ENCODE measurements at regions not wholly inside any gene's neighbourhood (a gene's known extent, or its start where the extent isn't known, plus 50 kb on each side); places are given as distances from the start of the nearest gene placed in this dataset.

DNA sequence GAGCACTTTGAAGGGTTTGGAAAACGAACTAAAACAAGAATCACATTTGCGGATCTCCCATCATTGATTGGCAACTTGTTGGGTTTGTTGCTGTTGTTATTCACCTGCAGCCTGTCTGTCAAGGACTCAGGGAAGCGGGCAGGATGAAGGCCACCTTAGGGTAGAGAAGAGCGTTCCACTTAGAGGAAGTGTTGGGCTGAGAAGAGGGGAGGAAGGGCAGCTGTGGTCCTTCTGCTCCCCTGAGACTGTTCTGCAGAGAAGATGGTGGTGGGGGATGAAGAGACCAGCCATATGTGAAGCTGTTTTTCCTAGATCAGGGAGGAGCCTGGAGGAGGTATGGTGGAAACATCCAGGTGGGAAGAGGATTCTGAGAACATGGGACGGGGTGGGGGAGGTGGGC, 70.6 kb upstream of the CPEB4 start:
- no peak for TF ChIP-seq ZFX (IDR thresholded peaks at IDR 0.05; ENCODE audit: borderline replicate concordance)
- TF ChIP-seq, protein P1, sequence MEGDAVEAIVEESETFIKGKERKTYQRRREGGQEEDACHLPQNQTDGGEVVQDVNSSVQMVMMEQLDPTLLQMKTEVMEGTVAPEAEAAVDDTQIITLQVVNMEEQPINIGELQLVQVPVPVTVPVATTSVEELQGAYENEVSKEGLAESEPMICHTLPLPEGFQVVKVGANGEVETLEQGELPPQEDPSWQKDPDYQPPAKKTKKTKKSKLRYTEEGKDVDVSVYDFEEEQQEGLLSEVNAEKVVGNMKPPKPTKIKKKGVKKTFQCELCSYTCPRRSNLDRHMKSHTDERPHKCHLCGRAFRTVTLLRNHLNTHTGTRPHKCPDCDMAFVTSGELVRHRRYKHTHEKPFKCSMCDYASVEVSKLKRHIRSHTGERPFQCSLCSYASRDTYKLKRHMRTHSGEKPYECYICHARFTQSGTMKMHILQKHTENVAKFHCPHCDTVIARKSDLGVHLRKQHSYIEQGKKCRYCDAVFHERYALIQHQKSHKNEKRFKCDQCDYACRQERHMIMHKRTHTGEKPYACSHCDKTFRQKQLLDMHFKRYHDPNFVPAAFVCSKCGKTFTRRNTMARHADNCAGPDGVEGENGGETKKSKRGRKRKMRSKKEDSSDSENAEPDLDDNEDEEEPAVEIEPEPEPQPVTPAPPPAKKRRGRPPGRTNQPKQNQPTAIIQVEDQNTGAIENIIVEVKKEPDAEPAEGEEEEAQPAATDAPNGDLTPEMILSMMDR (IDR thresholded peaks at IDR 0.05): no peak
- no peak overlapping the region for H3K27ac ChIP-seq

DNA sequence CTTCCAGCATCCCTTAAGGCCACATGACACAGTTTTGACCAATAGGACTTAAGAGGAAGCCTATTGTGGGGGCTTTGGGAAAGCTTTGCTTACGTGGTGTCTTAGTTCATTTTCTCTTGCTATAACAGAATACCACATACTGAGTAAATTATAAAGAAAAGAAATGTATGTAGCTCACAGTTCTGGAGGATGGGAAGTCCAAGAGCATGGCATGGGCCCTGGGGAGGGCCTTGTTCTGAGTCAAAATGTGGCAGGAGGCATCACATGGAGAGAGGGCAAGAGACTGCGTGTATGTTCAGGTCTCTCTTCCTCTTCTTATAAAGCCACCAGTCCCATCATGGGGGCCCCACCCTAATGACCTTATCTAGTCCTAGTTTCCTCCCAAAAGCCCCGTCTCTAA, 68.6 kb upstream of the CPEB4 start:
- no peak overlapping the region for H3K27ac ChIP-seq
- no peak for TF ChIP-seq ZFX (IDR thresholded peaks at IDR 0.05; ENCODE audit: borderline replicate concordance)
- TF ChIP-seq, protein P1 (IDR thresholded peaks at IDR 0.05): no peak

DNA sequence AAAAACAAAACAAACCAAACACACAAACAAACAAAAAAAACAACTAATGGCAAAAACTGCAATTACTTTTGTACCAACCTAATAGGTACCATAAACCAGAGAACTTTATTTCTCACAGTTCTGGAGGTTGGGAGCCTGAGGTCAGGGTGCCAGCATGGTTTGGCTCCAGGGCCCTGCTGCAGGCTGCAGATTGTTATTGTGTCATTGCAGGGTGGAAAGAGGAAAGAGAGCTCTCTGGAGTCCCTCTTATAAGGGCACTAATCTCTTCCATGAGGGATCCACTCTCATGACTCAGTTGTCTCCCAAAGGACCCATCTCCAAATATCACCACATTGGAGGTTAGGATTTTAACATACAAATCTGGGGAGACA, 64.9 kb upstream of the CPEB4 start:
- TF ChIP-seq, protein P1 (IDR thresholded peaks at IDR 0.05): no peak
- TF ChIP-seq ZFX (IDR thresholded peaks at IDR 0.05; ENCODE audit: borderline replicate concordance): no peak
- no peak overlapping the region for H3K27ac ChIP-seq

DNA sequence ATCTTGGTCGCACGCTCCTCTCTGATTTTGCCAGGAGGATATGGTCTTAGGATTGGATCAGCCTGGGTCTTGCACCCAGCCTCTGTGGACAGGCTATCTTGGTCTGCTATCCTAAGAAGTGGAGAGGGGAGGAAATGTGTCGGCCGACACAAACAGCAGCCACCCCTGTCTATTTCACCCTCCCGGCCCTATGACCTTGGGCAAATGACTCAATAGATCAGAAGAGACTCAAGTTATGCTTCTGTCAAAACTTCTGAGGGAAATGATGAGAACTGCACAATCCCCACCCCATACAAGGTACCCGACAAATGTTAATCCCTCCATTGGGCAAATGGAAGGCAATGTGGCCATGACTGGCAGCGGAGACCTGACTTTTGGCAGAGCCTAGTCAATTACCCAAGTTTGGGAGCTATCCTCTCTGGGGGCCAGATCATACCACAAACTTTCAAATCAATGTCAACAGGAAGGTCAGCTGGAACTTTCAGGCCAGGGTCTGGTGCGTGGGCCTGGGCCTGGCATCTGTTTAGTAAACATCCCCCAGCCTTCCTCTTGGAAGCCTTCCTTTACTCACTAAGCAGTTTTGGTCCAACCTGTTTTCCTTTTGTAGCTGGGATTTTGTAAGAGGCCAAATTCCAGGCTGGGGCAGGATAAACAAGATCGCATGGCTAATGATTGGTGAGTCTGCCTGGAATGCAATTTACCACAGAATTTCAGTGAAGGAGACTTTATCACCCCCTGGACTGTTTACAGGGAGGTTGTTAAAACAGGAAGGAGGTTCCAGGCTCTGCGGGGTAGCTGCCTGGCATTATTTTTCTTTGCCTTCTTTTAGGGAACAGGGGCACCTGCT, 64.2 kb upstream of the CPEB4 start:
- no peak overlapping the region for H3K27ac ChIP-seq
- TF ChIP-seq, protein P1 (IDR thresholded peaks at IDR 0.05): no peak

DNA sequence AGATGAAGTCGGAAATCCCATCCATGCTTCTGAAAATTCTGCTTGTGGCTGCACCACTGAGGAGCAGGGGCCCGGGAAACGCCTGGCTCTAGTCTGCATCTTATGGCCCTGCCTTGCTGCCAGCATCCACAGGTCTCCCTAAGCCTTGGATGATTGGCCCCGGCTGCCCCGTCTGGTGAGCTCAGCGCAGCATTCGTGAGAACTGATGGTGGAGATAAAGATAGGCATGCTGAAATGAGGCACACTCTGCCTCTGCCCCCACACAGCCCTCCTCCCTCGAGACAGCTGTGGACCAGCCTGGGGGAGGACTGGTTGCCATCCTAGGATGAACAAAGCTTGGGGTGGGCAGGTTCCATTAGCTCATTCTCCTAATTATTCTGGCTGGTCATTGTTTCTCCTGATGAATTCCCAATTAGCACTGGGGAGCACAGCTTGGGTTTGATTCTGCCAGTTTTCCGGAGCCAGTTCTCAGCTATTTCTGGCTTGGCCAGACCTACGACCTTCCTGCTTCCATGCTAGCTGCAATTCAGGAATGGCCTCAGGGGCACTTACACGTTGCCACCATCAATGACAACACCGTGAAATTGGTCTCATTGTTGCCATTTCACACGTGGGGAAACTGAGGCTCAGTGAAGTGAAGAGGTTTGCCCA, 62.8 kb upstream of the CPEB4 start:
- TF ChIP-seq, protein P1 (IDR thresholded peaks at IDR 0.05): no peak
- no peak for TF ChIP-seq ZFX (IDR thresholded peaks at IDR 0.05; ENCODE audit: borderline replicate concordance)

DNA sequence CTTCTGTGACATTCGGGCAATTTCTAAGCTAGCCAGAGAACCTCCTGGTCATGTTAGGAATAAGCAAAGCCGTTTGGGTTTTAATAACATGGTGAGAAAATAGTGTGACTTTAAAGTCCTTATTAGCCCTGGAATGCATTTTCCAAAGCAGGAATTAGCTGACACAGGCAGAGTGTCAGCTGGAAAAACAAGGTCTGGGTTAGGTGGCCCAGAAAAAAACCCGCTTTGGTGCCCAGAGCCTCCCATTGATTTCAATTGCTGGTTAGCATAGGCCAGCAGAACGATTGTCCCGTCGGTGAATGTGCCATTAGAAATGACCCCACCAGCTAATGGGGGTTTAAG, 62.1 kb upstream of the CPEB4 start:
- H3K27ac ChIP-seq: no peak overlapping the region

More for the DNA sequence above, 62.8 kb upstream of the CPEB4 start:
- no peak overlapping the region for H3K27ac ChIP-seq

More for the DNA sequence above, 62.1 kb upstream of the CPEB4 start:
- TF ChIP-seq, protein P1 (IDR thresholded peaks at IDR 0.05): no peak
- no peak for TF ChIP-seq ZFX (IDR thresholded peaks at IDR 0.05; ENCODE audit: borderline replicate concordance)
